HCT116 (cell line): ENCODE measurements at regions not wholly inside any gene's neighbourhood (a gene's known extent, or its start where the extent isn't known, plus 50 kb on each side); places are given as distances from the start of the nearest gene placed in this dataset.
A peak's percentile ranks its signal among the peaks of the same experiment; 100 is the strongest.

Source experiments
- ATAC-seq: fragments of 200-7000 bp; cut with Tn5 transposase; 2 replicates; pipeline ENCODE4 v1.9.1; 2020; ENCODE audit warnings: mild to moderate bottlenecking, moderate library complexity
- BruUV-seq: library from RNA; stranded (reverse); fragments of 400-500 nt; replicated peaks from 2 replicates; lab custom pipeline; 2021; lab: Mats Ljungman, UMichigan
- CTCF ChIA-PET: fragments of 300-600 bp; sonication (Branson Sonifier 250); formaldehyde crosslinking; loops from one replicate; lab custom pipeline; 2021; ENCODE audit warnings: antibody characterized with exemption; lab: Charles Lee
- POLR2A ChIA-PET: fragments of 300-600, 350-600 bp; sonication (Branson Sonifier 250); formaldehyde crosslinking; loops from one replicate; lab custom pipeline; 2021; ENCODE audit warnings: antibody characterized with exemption; lab: Charles Lee
- RAD21 ChIA-PET, 2 experiments: fragments of 300-600 bp; sonication (Branson Sonifier 250); formaldehyde crosslinking; loops; one replicate each; lab custom pipeline; 2023; ENCODE audit warnings: low total read pairs in 2 of 2; ENCODE audit not compliant: uncharacterized antibody in 2 of 2, unreplicated experiment in 2 of 2, low non-redundant PET in 1 of 2; lab: Charles Lee
- DNase-seq: peaks from one replicate; pipeline ENCODE4 v3.0.0-alpha.2; 2010; ENCODE audit warnings: low read depth, low spot score
- H2AFZ ChIP-seq: fragments of 200-600 bp; shearing (Covaris generic), sonication (generic); 2 replicates; pipeline ENCODE4 v1.6.1; 2017; ENCODE audit warnings: low read depth, mixed run types, mixed read lengths, antibody characterized with exemption, low read length; ENCODE audit not compliant: poor library complexity, severe bottlenecking
- H3K27ac ChIP-seq: 2 replicates; pipeline ENCODE4 v1.5.1; 2012; ENCODE audit warnings: low read depth, low read length
- H3K27me3 ChIP-seq: fragments of 200-600 bp; sonication (generic); 2 replicates; pipeline ENCODE4 v1.6.1; 2016; ENCODE audit warnings: mixed run types, low read length, mixed read lengths; ENCODE audit not compliant: insufficient read depth
- H3K36me3 ChIP-seq, 2 experiments: fragments of 200-500 bp in 1 of 2; fragments of 200-600 bp in 1 of 2; sonication (Bioruptor generic) in 1 of 2; sonication (generic) in 1 of 2; 2 replicates each; pipeline versions ENCODE4 v1.5.1 to v1.6.1; 2014 to 2016; ENCODE audit warnings: low read length in 2 of 2, inconsistent platforms in 1 of 2, mixed read lengths in 1 of 2, mixed run types in 1 of 2; ENCODE audit not compliant: insufficient read depth in 2 of 2, control insufficient read depth in 1 of 2
- H3K4me1 ChIP-seq, 2 experiments: fragments of 200-600 bp in 1 of 2; sonication (generic) in 1 of 2; 2 replicates each; pipeline versions ENCODE4 v1.5.1 to v1.6.1; 2012 to 2017; ENCODE audit warnings: low read length in 2 of 2, inconsistent platforms in 1 of 2, mild to moderate bottlenecking in 1 of 2, mixed read lengths in 1 of 2, mixed run types in 1 of 2, moderate library complexity in 1 of 2; ENCODE audit not compliant: insufficient read depth in 2 of 2, control insufficient read depth in 1 of 2
- H3K4me2 ChIP-seq: fragments of 200-600 bp; sonication (generic); 2 replicates; pipeline ENCODE4 v1.6.1; 2017; ENCODE audit warnings: mixed run types, low read length, mixed read lengths
- H3K4me3 ChIP-seq, 2 experiments: fragments of 200-600 bp in 1 of 2; sonication (generic) in 1 of 2; replicated peaks in 1 of 2; 2 replicates each; pipeline ENCODE4 v1.5.1; 2011 to 2016; ENCODE audit warnings: low read length in 2 of 2, control low read depth in 1 of 2, low read depth in 1 of 2, mild to moderate bottlenecking in 1 of 2, mixed read lengths in 1 of 2, mixed run types in 1 of 2
- H3K79me2 ChIP-seq: fragments of 200-600 bp; sonication (generic); 2 replicates; pipeline ENCODE4 v1.6.1; 2017; ENCODE audit warnings: mild to moderate bottlenecking, mixed run types, low read length, moderate library complexity, mixed read lengths; ENCODE audit not compliant: insufficient read depth
- H3K9ac ChIP-seq: fragments of 200-600 bp; sonication (generic); 2 replicates; pipeline ENCODE4 v1.6.1; 2016; ENCODE audit warnings: low read length, mixed read lengths
- H3K9me2 ChIP-seq: fragments of 200-600 bp; sonication (generic), shearing (Covaris generic); 2 replicates; pipeline ENCODE4 v1.6.1; 2017; ENCODE audit warnings: mixed run types, mild to moderate bottlenecking, moderate library complexity; ENCODE audit not compliant: insufficient read depth
- H3K9me3 ChIP-seq, 2 experiments: fragments of 200-500 bp in 1 of 2; fragments of 200-600 bp in 1 of 2; sonication (Bioruptor generic) in 1 of 2; sonication (generic) in 1 of 2; 2 replicates each; pipeline ENCODE4 v1.6.1; 2014 to 2017; ENCODE audit warnings: low read length in 2 of 2, mixed read lengths in 2 of 2, inconsistent platforms in 1 of 2, low read depth in 1 of 2, mild to moderate bottlenecking in 1 of 2, mixed run types in 1 of 2, moderate library complexity in 1 of 2; ENCODE audit not compliant: control insufficient read depth in 1 of 2, insufficient read depth in 1 of 2
- H4K20me1 ChIP-seq: fragments of 200-600 bp; sonication (generic), shearing (Covaris generic); 2 replicates; pipeline ENCODE4 v1.6.1; 2017; ENCODE audit warnings: mixed run types, mild to moderate bottlenecking, moderate library complexity; ENCODE audit not compliant: insufficient read depth
- ATF3 ChIP-seq: IDR thresholded peaks from 2 replicates; pipeline ENCODE4 v1.6.1; 2012
- CBX3 ChIP-seq: IDR thresholded peaks from 2 replicates; pipeline ENCODE4 v1.6.1; 2012; ENCODE audit warnings: low read depth
- EGR1 ChIP-seq: IDR thresholded peaks from 2 replicates; pipeline ENCODE4 v1.6.1; 2012; ENCODE audit warnings: low read depth
- ELF1 ChIP-seq: IDR thresholded peaks from 2 replicates; pipeline ENCODE4 v1.6.1; 2012; ENCODE audit warnings: low read depth, borderline replicate concordance
- EZH2 ChIP-seq: fragments of 200-600 bp; sonication (generic); IDR thresholded peaks from 2 replicates; pipeline ENCODE4 v1.6.1; 2017; ENCODE audit warnings: antibody characterized with exemption, mixed run types
- EZH2phosphoT487 ChIP-seq: fragments of 200-600 bp; IDR thresholded peaks from 2 replicates; pipeline ENCODE4 v1.6.1; 2018; ENCODE audit warnings: antibody characterized with exemption, borderline replicate concordance
- POLR2A ChIP-seq: IDR thresholded peaks from 2 replicates; pipeline ENCODE4 v1.7.0; 2011; ENCODE audit warnings: borderline replicate concordance; ENCODE audit not compliant: insufficient read depth, insufficient read length; ENCODE audit errors: extremely low read depth
- POLR2AphosphoS5 ChIP-seq: IDR thresholded peaks from 2 replicates; pipeline ENCODE4 v1.6.1; 2011; ENCODE audit warnings: mild to moderate bottlenecking, low read depth, low read length, moderate library complexity
- RAD21 ChIP-seq: IDR thresholded peaks from 2 replicates; pipeline ENCODE4 v1.6.1; 2012; ENCODE audit warnings: low read depth, mild to moderate bottlenecking
- SIN3A ChIP-seq: IDR thresholded peaks from 2 replicates; pipeline ENCODE4 v1.6.1; 2012; ENCODE audit warnings: low read depth
- SP1 ChIP-seq: IDR thresholded peaks from 2 replicates; pipeline ENCODE4 v1.6.1; 2012; ENCODE audit warnings: low read depth
- SRF ChIP-seq: IDR thresholded peaks from 2 replicates; pipeline ENCODE4 v1.6.1; 2012; ENCODE audit warnings: low read depth
- YY1 ChIP-seq: IDR thresholded peaks from 2 replicates; pipeline ENCODE4 v1.6.1; 2011; ENCODE audit warnings: low read length, low read depth, moderate library complexity, mild to moderate bottlenecking; ENCODE audit not compliant: insufficient replicate concordance; ENCODE audit errors: extremely low read depth
- ZNF274 ChIP-seq: fragments of 200-500 bp; sonication (Bioruptor generic); IDR thresholded peaks from 2 replicates; pipeline ENCODE4 v1.6.1; 2014; ENCODE audit warnings: mild to moderate bottlenecking, low read depth, low read length, inconsistent platforms
- intact Hi-C: fragments of 100-400 bp; cut with micrococcal nuclease; formaldehyde crosslinking; loops from 2 replicates; pipeline ENCODE4 v1.10.0; 2022
- TF ChIP-seq, protein P1 (sequence below): IDR thresholded peaks from 2 replicates; pipeline ENCODE4 v1.6.1; 2012

- no peaks in the 10 kb centered on the region for H4K20me1 ChIP-seq
- BruUV-seq, result no TSS peak
- DNase-seq (no peak), ATAC-seq (no peak)
- TF ChIP-seq EZH2phosphoT487, result no peak
- no peak for TF ChIP-seq YY1
- TF ChIP-seq, protein P1, sequence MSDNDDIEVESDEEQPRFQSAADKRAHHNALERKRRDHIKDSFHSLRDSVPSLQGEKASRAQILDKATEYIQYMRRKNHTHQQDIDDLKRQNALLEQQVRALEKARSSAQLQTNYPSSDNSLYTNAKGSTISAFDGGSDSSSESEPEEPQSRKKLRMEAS, result no peak
- TF ChIP-seq POLR2AphosphoS5, result no peak
- no peaks in the 10 kb centered on the region for H3K79me2 ChIP-seq
- ChIA-PET CTCF (interaction anchor here (1.2 kb wide), 1 partner anchor 9 kb away, joined by 5 read pairs; no protein-coding TSS in a partner anchor), POLR2A (interaction anchor here (0.8 kb wide), 1 partner anchor 11 kb away, joined by 3 read pairs; no protein-coding TSS in a partner anchor), RAD21 (no interaction called here)
- no peaks in the 10 kb centered on the region for H3K36me3 ChIP-seq
- no peak overlapping the region for H2AFZ ChIP-seq
- no peak overlapping the region for H3K27ac ChIP-seq
- H3K9me3 ChIP-seq, result no peaks in the 10 kb centered on the region
- no peak overlapping the region for H3K4me2 ChIP-seq
- intact Hi-C loops, result no loop called here
- no peaks in the 10 kb centered on the region for H3K27me3 ChIP-seq
- 0 out of 2 replicates have a peak, but pooled peaks cover 2% of the 10 kb centered on the region for H3K9me2 ChIP-seq
- H3K4me3 ChIP-seq, result no peak overlapping the region
- no peak overlapping the region for H3K9ac ChIP-seq
- no peaks in the 10 kb centered on the region for H3K4me1 ChIP-seq
These were observed 193.0 kb downstream of the C12orf50 start for GRCh38 chr12:87836190-87836589.

DNA sequence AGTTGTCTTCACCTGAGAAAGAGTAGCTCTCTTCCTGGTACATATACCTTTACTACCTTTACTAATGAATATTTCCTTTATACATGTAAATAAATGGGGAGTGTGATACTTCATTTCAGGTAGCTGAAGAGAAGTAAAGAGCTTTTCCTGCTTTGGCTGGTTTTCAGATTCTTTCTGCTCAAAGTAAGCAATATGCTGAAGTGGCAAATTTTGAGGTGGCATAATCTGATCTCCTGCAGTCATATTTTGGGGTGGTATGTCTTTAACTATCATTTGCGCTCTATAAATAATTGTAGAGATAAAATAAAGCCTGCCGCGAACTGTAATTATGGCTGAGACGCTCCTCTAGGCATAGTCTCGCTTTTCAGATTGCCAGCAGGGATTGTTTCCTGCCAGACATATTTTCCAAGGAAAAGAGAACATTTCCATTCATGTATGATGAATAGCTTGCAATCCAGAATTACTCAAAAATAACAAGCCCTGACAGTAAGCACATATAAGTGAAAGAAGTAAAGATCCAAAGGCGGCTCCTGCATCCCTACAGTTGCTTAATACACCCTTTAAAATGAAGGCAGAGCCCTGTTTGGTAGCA, 200.7 kb downstream of the C12orf50 start:
- Histone ChIP-seq H3K27me3 (no peaks in the 10 kb centered on the region), H3K9me3 (no peaks in the 10 kb centered on the region), H2AFZ (peak overlapping the region; percentile 2), H3K4me1 (peaks cover 12 to 19% of the 10 kb centered on the region in 2 experiments; a peak in 3 of 4 replicates)
- RAD21 ChIA-PET, result no interaction called here
- TF ChIP-seq EZH2phosphoT487 (no peak), EGR1 (no peak), ZNF274 (no peak), POLR2A (no peak), RAD21 (no peak), ELF1 (no peak), EZH2 (no peak), CBX3 (no peak), SIN3A (no peak), SRF (no peak), ATF3 (no peak), SP1 (no peak), YY1 (no peak)
- TF ChIP-seq, protein P1, result no peak
- TF ChIP-seq, all 23 proteins: peak for 0
- DNase-seq (no peak), ATAC-seq (no peak)
- Histone ChIP-seq H3K9ac (no peak overlapping the region), H3K36me3 (no peaks in the 10 kb centered on the region), H3K27ac (no peak overlapping the region), H3K79me2 (no peaks in the 10 kb centered on the region), H4K20me1 (no peaks in the 10 kb centered on the region), H3K4me3 (no peak overlapping the region), H3K4me2 (peak overlapping the region; percentile 57; the same call in 1 of the 2 replicates), H3K9me2 (no peaks in the 10 kb centered on the region)
- POLR2A ChIA-PET, result no interaction called here
- BruUV-seq, result no TSS peak
- intact Hi-C loops, result no loop called here
- CTCF ChIA-PET, result interaction anchor here (1.1 kb wide), 1 partner anchor 38 kb away, joined by 3 read pairs; no protein-coding TSS in a partner anchor
